H1 (cell line): ENCODE measurements at regions not wholly inside any gene's neighbourhood (a gene's known extent, or its start where the extent isn't known, plus 50 kb on each side); places are given as distances from the start of the nearest gene placed in this dataset.

ENCODE experiments used
- CTCF ChIA-PET: fragments of 300-600 bp; sonication (Branson Sonifier 250); formaldehyde crosslinking; loops from one replicate; lab custom pipeline; 2021; ENCODE audit not compliant: partially characterized antibody; lab: Charles Lee
- POLR2A ChIA-PET: fragments of 300-600 bp; sonication (Branson Sonifier 250); formaldehyde crosslinking; loops from one replicate; lab custom pipeline; 2021; ENCODE audit warnings: inconsistent platforms; ENCODE audit not compliant: partially characterized antibody; lab: Charles Lee
- DNase-seq, 2 experiments: peaks; one replicate each; pipeline versions ENCODE4 v3.0.0 to v3.0.0-alpha.2; 2010 to 2022; ENCODE audit warnings: low spot score in 2 of 2, low read depth in 1 of 2, mixed read lengths in 1 of 2
- FAIRE-seq: peaks from 2 replicates; lab custom pipeline; 2011; peaks lifted over from hg19 to GRCh38; lab: Jason Lieb, UNC
- H2AFZ ChIP-seq: 2 replicates; pipeline ENCODE4 v1.8.1; 2012; ENCODE audit warnings: low read length, inconsistent platforms
- H2AK5ac ChIP-seq: 2 replicates; pipeline ENCODE4 v1.6.1; 2013; ENCODE audit warnings: low read depth, low read length
- H2BK120ac ChIP-seq: replicated peaks from 2 replicates; pipeline ENCODE3; 2013; ENCODE audit warnings: low read depth, low read length, inconsistent platforms
- H2BK12ac ChIP-seq: 2 replicates; pipeline ENCODE4 v1.6.1; 2013; ENCODE audit warnings: low read depth, low read length
- H2BK15ac ChIP-seq: 2 replicates; pipeline ENCODE4 v1.6.1; 2013; ENCODE audit warnings: low read length
- H2BK20ac ChIP-seq: 2 replicates; pipeline ENCODE4 v1.6.1; 2013; ENCODE audit warnings: low read length
- H2BK5ac ChIP-seq: 2 replicates; pipeline ENCODE4 v1.6.1; 2013; ENCODE audit warnings: low read depth, low read length
- H3K14ac ChIP-seq: 2 replicates; pipeline ENCODE4 v1.6.1; 2013; ENCODE audit warnings: inconsistent platforms; ENCODE audit not compliant: insufficient read length
- H3K18ac ChIP-seq: 2 replicates; pipeline ENCODE4 v1.6.1; 2013; ENCODE audit warnings: low read length; ENCODE audit errors: extremely low read depth
- H3K23ac ChIP-seq: 2 replicates; pipeline ENCODE4 v1.6.1; 2013; ENCODE audit warnings: inconsistent platforms; ENCODE audit not compliant: insufficient read length
- H3K23me2 ChIP-seq: 2 replicates; pipeline ENCODE4 v1.6.1; 2013; ENCODE audit warnings: low read depth, low read length
- H3K27ac ChIP-seq: 2 replicates; pipeline ENCODE4 v1.6.1; 2011; ENCODE audit warnings: low read depth, low read length, inconsistent platforms
- H3K27me3 ChIP-seq, 4 experiments: replicated peaks in 1 of 4; 1 replicate in 1 of 4; 2 replicates in 3 of 4; pipeline versions ENCODE4 v1.6.1 to v1.8.1; 2011 to 2013; ENCODE audit warnings: low read length in 3 of 4, mild to moderate bottlenecking in 3 of 4, inconsistent platforms in 2 of 4, mixed read lengths in 2 of 4, moderate library complexity in 1 of 4; ENCODE audit not compliant: control insufficient read depth in 3 of 4, insufficient read depth in 3 of 4; ENCODE audit errors: extremely low read depth in 1 of 4
- H3K36me3 ChIP-seq, 4 experiments: 2 replicates each; pipeline versions ENCODE4 v1.6.1 to v1.8.1; 2011 to 2013; ENCODE audit warnings: mild to moderate bottlenecking in 4 of 4, low read length in 3 of 4, moderate library complexity in 2 of 4, control low read depth in 1 of 4, inconsistent platforms in 1 of 4; ENCODE audit not compliant: insufficient read depth in 4 of 4, control insufficient read depth in 2 of 4
- H3K4ac ChIP-seq: replicated peaks from 2 replicates; pipeline ENCODE3; 2013; ENCODE audit warnings: low read length, low read depth, mixed read lengths, inconsistent platforms; ENCODE audit not compliant: insufficient read length
- H3K4me1 ChIP-seq, 4 experiments: replicated peaks in 1 of 4; 1 replicate in 1 of 4; 2 replicates in 3 of 4; pipeline versions ENCODE4 v1.6.1 to v1.8.1; 2011 to 2013; ENCODE audit warnings: low read length in 3 of 4, inconsistent platforms in 2 of 4, mixed read lengths in 1 of 4; ENCODE audit not compliant: insufficient read depth in 4 of 4, control insufficient read depth in 3 of 4
- H3K4me2 ChIP-seq, 2 experiments: 2 replicates each; pipeline versions ENCODE4 v1.6.1 to v1.8.1; 2011 to 2013; ENCODE audit warnings: low read depth in 2 of 2, low read length in 2 of 2, control low read depth in 1 of 2, inconsistent platforms in 1 of 2, mild to moderate bottlenecking in 1 of 2; ENCODE audit not compliant: insufficient read depth in 1 of 2
- H3K4me3 ChIP-seq, 4 experiments: fragments of 200-600, 300-600 bp in 1 of 4; sonication (generic), shearing (Covaris generic), sonication (Bioruptor Twin) in 1 of 4; 2 replicates each; pipeline versions ENCODE4 v1.5.1 to v1.8.1; 2011 to 2016; ENCODE audit warnings: low read length in 4 of 4, low read depth in 3 of 4, control low read depth in 2 of 4, inconsistent platforms in 2 of 4, mild to moderate bottlenecking in 2 of 4, mixed read lengths in 1 of 4, moderate library complexity in 1 of 4; ENCODE audit not compliant: insufficient read depth in 2 of 4; ENCODE audit errors: extremely low read depth in 1 of 4
- H3K56ac ChIP-seq: replicated peaks from 2 replicates; pipeline ENCODE3; 2013; ENCODE audit warnings: low read depth, mild to moderate bottlenecking, mixed read lengths, low read length, inconsistent platforms; ENCODE audit not compliant: insufficient read length
- H3K79me1 ChIP-seq: 2 replicates; pipeline ENCODE4 v1.6.1; 2013; ENCODE audit warnings: low read depth, low read length, control low read depth
- H3K79me2 ChIP-seq, 2 experiments: 2 replicates each; pipeline versions ENCODE4 v1.6.1 to v1.8.1; 2012 to 2013; ENCODE audit warnings: low read length in 2 of 2, mild to moderate bottlenecking in 2 of 2, inconsistent platforms in 1 of 2; ENCODE audit not compliant: insufficient read depth in 2 of 2, control insufficient read depth in 1 of 2
- H3K9ac ChIP-seq, 4 experiments: replicated peaks in 1 of 4; 1 replicate in 1 of 4; 2 replicates in 3 of 4; pipeline versions ENCODE4 v1.6.1 to v1.8.1; 2011 to 2013; ENCODE audit warnings: low read depth in 3 of 4, low read length in 3 of 4, control low read depth in 2 of 4, mild to moderate bottlenecking in 2 of 4, moderate library complexity in 2 of 4, inconsistent platforms in 1 of 4; ENCODE audit errors: extremely low read depth in 1 of 4
- H3K9me3 ChIP-seq, 2 experiments: 2 replicates each; pipeline versions ENCODE4 v1.6.1 to v1.8.1; 2012 to 2013; ENCODE audit warnings: mild to moderate bottlenecking in 2 of 2, moderate library complexity in 2 of 2, control low read depth in 1 of 2, inconsistent platforms in 1 of 2, low read depth in 1 of 2, low read length in 1 of 2, mixed read lengths in 1 of 2; ENCODE audit not compliant: insufficient read depth in 2 of 2
- H4K20me1 ChIP-seq, 2 experiments: replicated peaks in 1 of 2; 2 replicates each; pipeline versions ENCODE3 to v1.8.1; 2011 to 2013; ENCODE audit warnings: inconsistent platforms in 2 of 2, low read length in 2 of 2, mild to moderate bottlenecking in 1 of 2; ENCODE audit not compliant: insufficient read depth in 2 of 2, control insufficient read depth in 1 of 2
- H4K5ac ChIP-seq: 2 replicates; pipeline ENCODE4 v1.6.1; 2013; ENCODE audit warnings: low read length, low read depth, mixed read lengths, inconsistent platforms; ENCODE audit not compliant: insufficient read length
- H4K8ac ChIP-seq: 2 replicates; pipeline ENCODE4 v1.8.0; 2013; ENCODE audit warnings: mild to moderate bottlenecking, moderate library complexity, low read length, inconsistent platforms; ENCODE audit not compliant: insufficient read depth; ENCODE audit errors: extremely low read depth
- H4K91ac ChIP-seq: replicated peaks from 2 replicates; pipeline ENCODE3; 2013; ENCODE audit warnings: low read length, mixed read lengths, inconsistent platforms; ENCODE audit not compliant: insufficient read length
- EGR1 ChIP-seq: IDR thresholded peaks from 2 replicates; pipeline ENCODE4 v1.6.1; 2011; ENCODE audit warnings: low read depth, low read length, borderline replicate concordance
- WGBS, 2 experiments: shearing (Covaris generic) in 1 of 2; methylation state at CpG; one replicate each; pipeline versions ENCODE4 v1.1.6 to v1.1.7; 2013 to 2015; ENCODE audit warnings: low lambda C conversion rate in 2 of 2, mixed read lengths in 2 of 2, inconsistent platforms in 1 of 2, low coverage in 1 of 2, missing lambda C conversion rate in 1 of 2; ENCODE audit not compliant: insufficient replicate concordance in 2 of 2, insufficient coverage in 1 of 2, insufficient read length in 1 of 2; ENCODE audit errors: extremely low coverage in 1 of 2, missing lambda C conversion rate in 1 of 2; 5-methylcytosine and 5-hydroxymethylcytosine counted together

DNA sequence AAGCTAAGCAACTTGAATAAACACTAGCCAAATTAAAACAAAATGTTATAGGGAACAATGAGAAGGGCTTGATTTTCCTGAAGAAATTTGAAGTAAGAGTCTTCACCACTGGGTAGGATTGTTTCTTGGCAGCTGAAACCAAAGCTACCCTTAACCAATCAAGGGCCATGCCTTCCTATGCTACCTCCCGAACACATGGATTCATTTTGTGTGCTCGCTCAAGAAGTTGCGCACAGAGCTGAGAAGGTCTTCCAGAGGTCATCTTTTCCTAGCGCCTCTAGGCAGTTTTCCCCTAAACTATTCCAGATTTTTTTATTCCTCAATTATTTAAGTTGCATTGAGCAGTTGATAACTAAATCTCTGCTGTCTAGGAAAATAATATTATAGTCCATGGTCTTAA, 264.6 kb downstream of the RBM43 start:
- Histone ChIP-seq H3K23ac (no peak overlapping the region), H3K56ac (no peak overlapping the region), H4K5ac (no peak overlapping the region), H3K4me2 (no peak overlapping the region), H2BK12ac (no peak overlapping the region), H2BK15ac (no peak overlapping the region), H2AK5ac (no peak overlapping the region), H3K4ac (no peak overlapping the region), H2BK20ac (no peak overlapping the region), H3K27me3 (peaks cover 0 to 1% (median 0%) of the 10 kb centered on the region in 4 experiments; a peak in 1 of 7 replicates), H3K27ac (no peak overlapping the region), H4K8ac (no peak overlapping the region), H3K4me1 (no peaks in the 10 kb centered on the region), H3K18ac (no peak overlapping the region), H3K79me2 (no peaks in the 10 kb centered on the region), H3K14ac (no peak overlapping the region), H4K91ac (no peak overlapping the region), H4K20me1 (no peaks in the 10 kb centered on the region), H3K36me3 (no peaks in the 10 kb centered on the region; a peak in 1 of 8 replicates), H3K4me3 (no peak overlapping the region), H3K23me2 (no peaks in the 10 kb centered on the region), H3K9me3 (no peaks in the 10 kb centered on the region), H2AFZ (no peak overlapping the region), H3K79me1 (no peaks in the 10 kb centered on the region), H2BK120ac (no peak overlapping the region), H2BK5ac (no peak overlapping the region), H3K9ac (no peak overlapping the region)
- POLR2A ChIA-PET = no interaction called here
- 94% methylated on average over 4 of the region's 4 CpGs; no CpG with 5 or more reads in 1 of the 2 experiments for WGBS, 2 experiments
- CTCF ChIA-PET = interaction anchor here (1.0 to 1.4 kb wide), 4 partner anchors 15 to 242 kb away, joined by 3 to 4 read pairs (median 4); no protein-coding TSS in a partner anchor
- FAIRE-seq (no peak), DNase-seq (no peak)
- no peak for TF ChIP-seq EGR1
